ENCODE measurements at regions not wholly inside any gene's neighbourhood (a gene's known extent, or its start where the extent isn't known, plus 50 kb on each side); places are given as distances from the start of the nearest gene placed in this dataset.

- H3K27me3 ChIP-seq (ENCODE audit: control insufficient read depth in 1 of 2, insufficient read depth in 1 of 2, low read length in 2 of 2): peaks cover 0 to 7% of the 10 kb centered on the region in 2 experiments
- H3K36me3 ChIP-seq (ENCODE audit: control insufficient read depth in 1 of 2, insufficient read depth in 2 of 2, low read depth in 1 of 2, low read length in 2 of 2): no peaks in the 10 kb centered on the region
- H3K79me1 ChIP-seq (replicated peaks; ENCODE audit: low read length, poor library complexity, severe bottlenecking): no peaks in the 10 kb centered on the region
- H2BK12ac ChIP-seq (ENCODE audit: low read length in 2 of 2): no peak overlapping the region
- no peak for DNase-seq
- H3K4me3 ChIP-seq (ENCODE audit: insufficient read depth in 1 of 2, low read depth in 1 of 2, low read length in 2 of 2): no peak overlapping the region
- no peak overlapping the region for H2BK120ac ChIP-seq (ENCODE audit: low read depth, low read length)
- H2AFZ ChIP-seq (ENCODE audit: low read depth, low read length): no peak overlapping the region
- H3K4me2 ChIP-seq (ENCODE audit: low read length, poor library complexity, severe bottlenecking): no peak overlapping the region
- H2BK5ac ChIP-seq (ENCODE audit: low read depth, low read length, poor library complexity, severe bottlenecking): no peak overlapping the region
- H2AK5ac ChIP-seq (ENCODE audit: low read length, severe bottlenecking): no peak overlapping the region
- peaks cover 3% of the 10 kb centered on the region for H3K9me3 ChIP-seq (ENCODE audit: control insufficient read depth, low read length)
- H3K9ac ChIP-seq (ENCODE audit: low read length): no peak overlapping the region
- H3K27ac ChIP-seq (ENCODE audit: low read length, poor library complexity, severe bottlenecking): no peak overlapping the region
- no CpG with 5 or more reads among the region's 1 CpG for WGBS
- no peak overlapping the region for H3K14ac ChIP-seq (ENCODE audit: low read length in 2 of 2)
- H2BK15ac ChIP-seq (ENCODE audit: low read depth, poor library complexity, severe bottlenecking): no peak overlapping the region
- H3K4ac ChIP-seq (ENCODE audit: low read depth in 1 of 2, low read length in 2 of 2): no peak overlapping the region
- no peak overlapping the region for H4K8ac ChIP-seq (ENCODE audit: low read length)
- H3K4me1 ChIP-seq (ENCODE audit: control insufficient read depth, insufficient read depth, low read depth, low read length): no peaks in the 10 kb centered on the region
- no peak overlapping the region for H4K91ac ChIP-seq (ENCODE audit: low read length)
- no peak overlapping the region for H3K18ac ChIP-seq (ENCODE audit: low read depth in 1 of 2, low read length in 2 of 2)
- H3K23ac ChIP-seq (ENCODE audit: low read length in 2 of 2): no peak overlapping the region
These were observed 93.7 kb upstream of the WSCD2 start for GRCh38 chr12:108035372-108035771.

GRCh38 chr12:108037960-108038359, 91.1 kb upstream of the WSCD2 start:
- DNase-seq: no peak
- no peak overlapping the region for H3K4me3 ChIP-seq (ENCODE audit: insufficient read depth in 1 of 2, low read depth in 1 of 2, low read length in 2 of 2)
- no peak overlapping the region for H3K27ac ChIP-seq (ENCODE audit: low read length, poor library complexity, severe bottlenecking)
- peaks cover 3% of the 10 kb centered on the region for H3K9me3 ChIP-seq (ENCODE audit: control insufficient read depth, low read length)
- H3K4ac ChIP-seq (ENCODE audit: low read depth in 1 of 2, low read length in 2 of 2): no peak overlapping the region
- H2BK12ac ChIP-seq (ENCODE audit: low read length in 2 of 2): no peak overlapping the region
- H4K91ac ChIP-seq (ENCODE audit: low read length): no peak overlapping the region
- no peak overlapping the region for H3K9ac ChIP-seq (ENCODE audit: low read length)
- H2BK5ac ChIP-seq (ENCODE audit: low read depth, low read length, poor library complexity, severe bottlenecking): no peak overlapping the region
- no peak overlapping the region for H2AK5ac ChIP-seq (ENCODE audit: low read length, severe bottlenecking)
- no peak overlapping the region for H3K4me2 ChIP-seq (ENCODE audit: low read length, poor library complexity, severe bottlenecking)
- no peak overlapping the region for H3K23ac ChIP-seq (ENCODE audit: low read length in 2 of 2)
- no peaks in the 10 kb centered on the region for H3K79me1 ChIP-seq (replicated peaks; ENCODE audit: low read length, poor library complexity, severe bottlenecking)
- no peak overlapping the region for H3K18ac ChIP-seq (ENCODE audit: low read depth in 1 of 2, low read length in 2 of 2)
- no peak overlapping the region for H3K14ac ChIP-seq (ENCODE audit: low read length in 2 of 2)
- H4K8ac ChIP-seq (ENCODE audit: low read length): no peak overlapping the region
- H2BK15ac ChIP-seq (ENCODE audit: low read depth, poor library complexity, severe bottlenecking): no peak overlapping the region
- WGBS: 77% methylated on average over 4 of the region's 5 CpGs
- peaks cover 0 to 7% of the 10 kb centered on the region in 2 experiments for H3K27me3 ChIP-seq (ENCODE audit: control insufficient read depth in 1 of 2, insufficient read depth in 1 of 2, low read length in 2 of 2)
- H3K4me1 ChIP-seq (ENCODE audit: control insufficient read depth, insufficient read depth, low read depth, low read length): no peaks in the 10 kb centered on the region
- no peak overlapping the region for H2BK120ac ChIP-seq (ENCODE audit: low read depth, low read length)
- H2AFZ ChIP-seq (ENCODE audit: low read depth, low read length): no peak overlapping the region
- no peaks in the 10 kb centered on the region for H3K36me3 ChIP-seq (ENCODE audit: control insufficient read depth in 1 of 2, insufficient read depth in 2 of 2, low read depth in 1 of 2, low read length in 2 of 2)

DNA sequence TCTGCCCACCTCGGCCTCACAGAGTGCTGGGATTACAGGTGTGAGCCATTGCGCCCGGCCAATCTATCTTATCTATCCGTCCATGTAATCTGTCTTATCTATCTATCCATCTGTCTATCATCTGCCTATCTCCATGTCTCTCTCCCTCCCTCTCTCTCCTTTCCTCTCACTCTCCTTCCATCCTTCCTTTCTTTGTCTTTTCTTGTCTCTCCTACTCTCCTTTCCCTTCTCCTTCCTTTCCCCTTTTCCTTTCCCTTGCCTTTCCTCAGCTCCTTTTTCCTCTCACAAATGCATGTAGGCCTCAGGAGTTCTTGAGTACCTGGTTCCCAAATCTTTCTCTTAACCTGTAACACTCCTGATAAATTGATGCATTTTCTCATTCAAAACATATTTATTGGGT, 89.3 kb upstream of the WSCD2 start:
- no peak overlapping the region for H2AK5ac ChIP-seq (ENCODE audit: low read length, severe bottlenecking)
- no peak overlapping the region for H3K27ac ChIP-seq (ENCODE audit: low read length, poor library complexity, severe bottlenecking)
- H2BK15ac ChIP-seq (ENCODE audit: low read depth, poor library complexity, severe bottlenecking): no peak overlapping the region
- H4K8ac ChIP-seq (ENCODE audit: low read length): no peak overlapping the region
- H2AFZ ChIP-seq (ENCODE audit: low read depth, low read length): no peak overlapping the region
- H3K4me3 ChIP-seq (ENCODE audit: insufficient read depth in 1 of 2, low read depth in 1 of 2, low read length in 2 of 2): no peak overlapping the region
- H3K9me3 ChIP-seq (ENCODE audit: control insufficient read depth, low read length): peaks cover 3% of the 10 kb centered on the region
- no peak overlapping the region for H3K9ac ChIP-seq (ENCODE audit: low read length)
- 69% methylated on average over 4 of the region's 4 CpGs for WGBS
- H2BK120ac ChIP-seq (ENCODE audit: low read depth, low read length): no peak overlapping the region
- no peaks in the 10 kb centered on the region for H3K4me1 ChIP-seq (ENCODE audit: control insufficient read depth, insufficient read depth, low read depth, low read length)
- H3K27me3 ChIP-seq (ENCODE audit: control insufficient read depth in 1 of 2, insufficient read depth in 1 of 2, low read length in 2 of 2): peaks cover 0 to 15% of the 10 kb centered on the region in 2 experiments
- H3K36me3 ChIP-seq (ENCODE audit: control insufficient read depth in 1 of 2, insufficient read depth in 2 of 2, low read depth in 1 of 2, low read length in 2 of 2): no peaks in the 10 kb centered on the region
- H3K4me2 ChIP-seq (ENCODE audit: low read length, poor library complexity, severe bottlenecking): no peak overlapping the region
- no peak overlapping the region for H3K4ac ChIP-seq (ENCODE audit: low read depth in 1 of 2, low read length in 2 of 2)
- no peak overlapping the region for H3K23ac ChIP-seq (ENCODE audit: low read length in 2 of 2)
- no peak overlapping the region for H3K14ac ChIP-seq (ENCODE audit: low read length in 2 of 2)
- H3K79me1 ChIP-seq (replicated peaks; ENCODE audit: low read length, poor library complexity, severe bottlenecking): no peaks in the 10 kb centered on the region
- DNase-seq: no peak
- H4K91ac ChIP-seq (ENCODE audit: low read length): no peak overlapping the region
- H2BK12ac ChIP-seq (ENCODE audit: low read length in 2 of 2): no peak overlapping the region
- no peak overlapping the region for H3K18ac ChIP-seq (ENCODE audit: low read depth in 1 of 2, low read length in 2 of 2)
- H2BK5ac ChIP-seq (ENCODE audit: low read depth, low read length, poor library complexity, severe bottlenecking): no peak overlapping the region

DNA sequence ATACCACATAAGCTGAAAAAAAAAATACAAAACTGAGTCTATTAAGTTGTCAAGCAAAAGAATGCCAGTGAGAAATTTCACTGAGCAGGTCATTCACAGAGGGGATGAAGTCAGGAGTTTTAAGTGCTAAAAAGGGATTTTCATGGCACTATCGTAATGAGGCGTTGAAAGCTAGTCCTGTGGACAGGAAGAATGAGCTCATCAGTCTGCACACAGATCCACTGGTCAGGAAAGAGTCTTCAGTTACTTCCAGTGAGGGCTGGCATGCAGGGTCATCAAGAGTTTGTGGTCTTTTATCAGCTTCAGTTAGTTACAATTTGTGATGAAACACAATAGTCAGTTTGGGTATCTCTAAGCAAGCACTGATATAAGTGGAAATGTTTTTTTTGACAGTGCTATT, 88.1 kb upstream of the WSCD2 start:
- DNase-seq: no peak
- H3K9me3 ChIP-seq (ENCODE audit: control insufficient read depth, low read length): no peaks in the 10 kb centered on the region
- H3K27me3 ChIP-seq (ENCODE audit: control insufficient read depth in 1 of 2, insufficient read depth in 1 of 2, low read length in 2 of 2): peaks cover 0 to 8% of the 10 kb centered on the region in 2 experiments
- no peak overlapping the region for H3K4ac ChIP-seq (ENCODE audit: low read depth in 1 of 2, low read length in 2 of 2)
- no peaks in the 10 kb centered on the region for H3K4me1 ChIP-seq (ENCODE audit: control insufficient read depth, insufficient read depth, low read depth, low read length)
- no peak overlapping the region for H3K4me3 ChIP-seq (ENCODE audit: insufficient read depth in 1 of 2, low read depth in 1 of 2, low read length in 2 of 2)
- H3K23ac ChIP-seq (ENCODE audit: low read length in 2 of 2): no peak overlapping the region
- H2BK12ac ChIP-seq (ENCODE audit: low read length in 2 of 2): no peak overlapping the region
- no peaks in the 10 kb centered on the region for H3K79me1 ChIP-seq (replicated peaks; ENCODE audit: low read length, poor library complexity, severe bottlenecking)
- no peak overlapping the region for H2BK5ac ChIP-seq (ENCODE audit: low read depth, low read length, poor library complexity, severe bottlenecking)
- H3K18ac ChIP-seq (ENCODE audit: low read depth in 1 of 2, low read length in 2 of 2): no peak overlapping the region
- no peak overlapping the region for H3K4me2 ChIP-seq (ENCODE audit: low read length, poor library complexity, severe bottlenecking)
- H4K91ac ChIP-seq (ENCODE audit: low read length): no peak overlapping the region
- H4K8ac ChIP-seq (ENCODE audit: low read length): no peak overlapping the region
- H2BK15ac ChIP-seq (ENCODE audit: low read depth, poor library complexity, severe bottlenecking): no peak overlapping the region
- no peak overlapping the region for H2BK120ac ChIP-seq (ENCODE audit: low read depth, low read length)
- H2AK5ac ChIP-seq (ENCODE audit: low read length, severe bottlenecking): no peak overlapping the region
- no peak overlapping the region for H3K27ac ChIP-seq (ENCODE audit: low read length, poor library complexity, severe bottlenecking)
- no peaks in the 10 kb centered on the region for H3K36me3 ChIP-seq (ENCODE audit: control insufficient read depth in 1 of 2, insufficient read depth in 2 of 2, low read depth in 1 of 2, low read length in 2 of 2)
- H3K9ac ChIP-seq (ENCODE audit: low read length): no peak overlapping the region
- no peak overlapping the region for H2AFZ ChIP-seq (ENCODE audit: low read depth, low read length)
- H3K14ac ChIP-seq (ENCODE audit: low read length in 2 of 2): no peak overlapping the region
- WGBS: 42% methylated on average over 2 of the region's 2 CpGs
